Ovary (tissue), 7 donors: ENCODE measurements at regions not wholly inside any gene's neighbourhood (a gene's known extent, or its start where the extent isn't known, plus 50 kb on each side); places are given as distances from the start of the nearest gene placed in this dataset.

Source experiments
- DNase-seq, 5 donors: peaks; one replicate each; pipeline ENCODE4 v3.0.0-alpha.2; 2019 to 2020
- H3K27ac ChIP-seq, 2 donors: fragments of 200-600 bp; one replicate each; pipeline versions ENCODE4 v1.5.1 to v1.8.0; 2019 to 2022
- H3K27me3 ChIP-seq: fragments of 200-600 bp; one replicate; pipeline ENCODE4 v1.8.0; 2022
- H3K36me3 ChIP-seq: fragments of 200-600 bp; sonication (generic); one replicate; pipeline ENCODE4 v1.5.1; 2019
- H3K4me1 ChIP-seq: one replicate; pipeline ENCODE4 v1.8.1; 2013; ENCODE audit warnings: mild to moderate bottlenecking, moderate library complexity; ENCODE audit not compliant: insufficient read depth
- H3K4me3 ChIP-seq: fragments of 200-600 bp; sonication (generic); one replicate; pipeline ENCODE4 v1.5.1; 2017
- H3K9me3 ChIP-seq, 2 donors: fragments of 200-600 bp in 1 of 2; sonication (generic) in 1 of 2; one replicate each; pipeline versions ENCODE4 v1.5.1 to v1.8.1; 2013 to 2019; ENCODE audit warnings: mild to moderate bottlenecking in 1 of 2, moderate library complexity in 1 of 2
- CTCF ChIP-seq, 3 donors: fragments of 450-650 bp in 2 of 3; fragments of 200-600 bp in 1 of 3; IDR thresholded peaks; one replicate each; pipeline versions ENCODE4 v1.5.1 to v1.8.0; 2016 to 2022; ENCODE audit warnings: antibody characterized with exemption in 3 of 3, mild to moderate bottlenecking in 1 of 3
- EP300 ChIP-seq: sonication (generic); formaldehyde crosslinking; IDR thresholded peaks from one replicate; pipeline ENCODE4 v1.6.1; 2017; ENCODE audit warnings: antibody characterized with exemption
- POLR2A ChIP-seq: fragments of 450-650 bp; IDR thresholded peaks from one replicate; pipeline ENCODE4 v1.6.1; 2017; ENCODE audit warnings: antibody characterized with exemption, mild to moderate bottlenecking, moderate library complexity
- WGBS, 3 donors: extraction: QIAGEN DNeasy Blood & Tissue Kit in 1 of 3; methylation state at CpG; one replicate each; pipeline versions ENCODE4 v1.1.5 to v1.1.7; 2013 to 2017; 5-methylcytosine and 5-hydroxymethylcytosine counted together
- intact Hi-C, 4 donors: fragments of 100-400 bp; cut with DNase I; formaldehyde crosslinking; loops; one replicate each; pipeline versions ENCODE4 v1.11.0 to v1.15.1; 2022 to 2023
- donor health status: DM: no; HTN: no; CAD: no; lungs with moderate emphysema.
- donor health status: DM: no; HTN: no; CAD: no.
- donor health status: Bipolar disorder and iron deficiency.
- donor health status: DM: no; HTN: no; CAD: no.
- donor health status: DM: yes; HTN: yes; CAD: no.

- Histone ChIP-seq H3K27me3 (no peaks in the 10 kb centered on the region), H3K27ac (no peak overlapping the region), H3K4me1 (no peaks in the 10 kb centered on the region), H3K4me3 (no peak overlapping the region), H3K9me3 (peaks cover 0 to 2% of the 10 kb centered on the region in 2 donors), H3K36me3 (no peaks in the 10 kb centered on the region)
- 56 to 65% (median 64%) methylated on average over 1 of the region's 1 CpG for whole genome bisulfite sequencing, 3 donors
- intact Hi-C loops = no loop called here
- DNase-seq = no peak
- TF ChIP-seq CTCF (IDR thresholded peaks at IDR 0.05) = no peak
- no peak for TF ChIP-seq EP300
- TF ChIP-seq POLR2A = no peak
Observed at GRCh38 chr6:71463061-71463460, 174.4 kb downstream of the OGFRL1 start.

- DNase-seq = no peak
- Histone ChIP-seq H3K4me3 (no peak overlapping the region), H3K27ac (no peak overlapping the region), H3K27me3 (no peaks in the 10 kb centered on the region), H3K9me3 (peaks cover 0 to 2% of the 10 kb centered on the region in 2 donors), H3K36me3 (no peaks in the 10 kb centered on the region), H3K4me1 (no peaks in the 10 kb centered on the region)
- intact Hi-C loops = no loop called here
- WGBS, 3 donors = 20 to 50% (median 33%) methylated on average over 1 of the region's 1 CpG
- TF ChIP-seq CTCF (IDR thresholded peaks at IDR 0.05) (no peak), EP300 (no peak)
Observed at GRCh38 chr6:71465096-71465495, 176.5 kb downstream of the OGFRL1 start.

- Histone ChIP-seq H3K4me3 (no peak overlapping the region), H3K27ac (no peak overlapping the region), H3K36me3 (no peaks in the 10 kb centered on the region), H3K4me1 (no peaks in the 10 kb centered on the region), H3K9me3 (peaks cover 0 to 2% of the 10 kb centered on the region in 2 donors), H3K27me3 (no peaks in the 10 kb centered on the region)
- WGBS, 3 donors = 89 to 98% (median 95%) methylated on average over 1 of the region's 1 CpG
- no peak for TF ChIP-seq EP300
- no peak for TF ChIP-seq POLR2A
- TF ChIP-seq CTCF (IDR thresholded peaks at IDR 0.05) = no peak
- intact Hi-C loops = no loop called here
- DNase-seq = no peak
Observed at GRCh38 chr6:71466362-71466761, 177.8 kb downstream of the OGFRL1 start.

- no peaks in the 10 kb centered on the region for H3K27me3 ChIP-seq
- no peak overlapping the region for H3K27ac ChIP-seq
- no peak overlapping the region for H3K4me3 ChIP-seq
- DNase-seq = no peak
- TF ChIP-seq EP300 = no peak
- no peaks in the 10 kb centered on the region for H3K4me1 ChIP-seq
- H3K36me3 ChIP-seq = no peaks in the 10 kb centered on the region
- intact Hi-C loops = no loop called here
- peaks cover 0 to 2% of the 10 kb centered on the region in 2 donors for H3K9me3 ChIP-seq
Observed at GRCh38 chr6:71468038-71468437, 179.4 kb downstream of the OGFRL1 start.

- no peak for TF ChIP-seq POLR2A
- no peak for TF ChIP-seq CTCF (IDR thresholded peaks at IDR 0.05)
- TF ChIP-seq EP300 = no peak
- WGBS, 3 donors = 35 to 39% (median 38%) methylated on average over 7 of the region's 7 CpGs
- DNase-seq = no peak
Observed at GRCh38 chr6:71468841-71469700, 180.5 kb downstream of the OGFRL1 start.

More at GRCh38 chr6:71468841-71469700, 180.5 kb downstream of the OGFRL1 start:
- Histone ChIP-seq H3K4me3 (no peak overlapping the region), H3K27ac (no peak overlapping the region), H3K27me3 (no peaks in the 10 kb centered on the region), H3K9me3 (peaks cover 0 to 2% of the 10 kb centered on the region in 2 donors), H3K36me3 (no peaks in the 10 kb centered on the region), H3K4me1 (no peaks in the 10 kb centered on the region)
- intact Hi-C loops = no loop called here
